H1 (cell line): ENCODE measurements at regions not wholly inside any gene's neighbourhood (a gene's known extent, or its start where the extent isn't known, plus 50 kb on each side); places are given as distances from the start of the nearest gene placed in this dataset.

ENCODE experiments used
- ATF2 ChIP-seq: IDR thresholded peaks from 2 replicates; pipeline ENCODE4 v1.6.1; 2012; ENCODE audit warnings: low read length, inconsistent platforms
- CTCF ChIP-seq, 3 experiments: IDR thresholded peaks; 1 replicate in 2 of 3; 2 replicates in 1 of 3; pipeline versions ENCODE4 v1.5.1 to v1.6.1; 2011; ENCODE audit warnings: low read length in 3 of 3, mild to moderate bottlenecking in 3 of 3, inconsistent platforms in 2 of 3, low read depth in 1 of 3, moderate library complexity in 1 of 3; ENCODE audit not compliant: insufficient read depth in 1 of 3; ENCODE audit errors: control extremely low read depth in 1 of 3
- EZH2 ChIP-seq: fragments of 200-600 bp; sonication (generic); IDR thresholded peaks from 2 replicates; pipeline ENCODE4 v1.7.1; 2012; ENCODE audit warnings: low read depth, mild to moderate bottlenecking, moderate library complexity, low read length, inconsistent platforms; ENCODE audit not compliant: severe bottlenecking
- GABPA ChIP-seq: IDR thresholded peaks from 2 replicates; pipeline ENCODE4 v1.6.1; 2011; ENCODE audit warnings: mild to moderate bottlenecking, low read length, moderate library complexity, borderline replicate concordance; ENCODE audit not compliant: insufficient read depth
- POLR2A ChIP-seq, 2 experiments: IDR thresholded peaks; 1 replicate in 1 of 2; 2 replicates in 1 of 2; pipeline ENCODE4 v1.6.1; 2011; ENCODE audit warnings: low read depth in 2 of 2, low read length in 2 of 2, mild to moderate bottlenecking in 2 of 2; ENCODE audit errors: control extremely low read depth in 1 of 2
- RAD21 ChIP-seq, 2 experiments: IDR thresholded peaks in 1 of 2; conservative IDR thresholded peaks in 1 of 2; 2 replicates each; pipeline ENCODE4 v1.6.1; 2011; ENCODE audit warnings: low read depth in 2 of 2, low read length in 2 of 2, improper control_type of control experiment in 1 of 2, inconsistent platforms in 1 of 2, mild to moderate bottlenecking in 1 of 2, moderate library complexity in 1 of 2
- SIN3A ChIP-seq, 2 experiments: IDR thresholded peaks in 1 of 2; conservative IDR thresholded peaks in 1 of 2; 2 replicates each; pipeline ENCODE4 v1.6.1; 2011 to 2012; ENCODE audit warnings: low read length in 2 of 2, improper control_type of control experiment in 1 of 2, low read depth in 1 of 2, mild to moderate bottlenecking in 1 of 2
- SP1 ChIP-seq: IDR thresholded peaks from 2 replicates; pipeline ENCODE4 v1.6.1; 2011; ENCODE audit warnings: low read depth, low read length
- SRF ChIP-seq: IDR thresholded peaks from 2 replicates; pipeline ENCODE4 v1.6.1; 2011; ENCODE audit warnings: mild to moderate bottlenecking, low read depth, low read length, moderate library complexity

GRCh38 chr13:62702502-62702901 is 1286.9 kb upstream of the PCDH20 start:
- no peak for TF ChIP-seq RAD21 (IDR thresholded peaks at IDR 0.05 in 1 of 2, conservative IDR thresholded peaks at IDR 0.05 in 1 of 2; ENCODE audit: low read depth in 2 of 2, low read length in 2 of 2)
- TF ChIP-seq CTCF (IDR thresholded peaks at IDR 0.05; ENCODE audit: control extremely low read depth in 1 of 3, insufficient read depth in 1 of 3, low read depth in 1 of 3, low read length in 3 of 3), result no peak
- TF ChIP-seq GABPA, result no peak
- TF ChIP-seq EZH2, result no peak
- no peak for TF ChIP-seq SIN3A (conservative IDR thresholded peaks at IDR 0.05 in 1 of 2, IDR thresholded peaks at IDR 0.05 in 1 of 2; ENCODE audit: low read depth in 1 of 2, low read length in 2 of 2)
- no peak for TF ChIP-seq ATF2
- no peak for TF ChIP-seq POLR2A (IDR thresholded peaks at IDR 0.05; ENCODE audit: control extremely low read depth in 1 of 2, low read depth in 2 of 2, low read length in 2 of 2)
- TF ChIP-seq SP1, result no peak
- TF ChIP-seq SRF, result no peak
